ENCODE measurements at regions not wholly inside any gene's neighbourhood (a gene's known extent, or its start where the extent isn't known, plus 50 kb on each side); places are given as distances from the start of the nearest gene placed in this dataset.

- Histone ChIP-seq H3K14ac (ENCODE audit: low read length) (no peak overlapping the region), H3K36me3 (ENCODE audit: control insufficient read depth in 1 of 2, insufficient read depth in 2 of 2, low read length in 2 of 2) (no peaks in the 10 kb centered on the region), H4K12ac (ENCODE audit: low read depth, low read length) (no peak overlapping the region), H2AFZ (ENCODE audit: insufficient read depth, low read length, poor library complexity) (no peak overlapping the region), H3K4me3 (ENCODE audit: low read depth, low read length) (no peak overlapping the region), H2BK5ac (ENCODE audit: low read depth, low read length, poor library complexity) (no peak overlapping the region), H3K18ac (ENCODE audit: low read length) (no peak overlapping the region), H3K27ac (ENCODE audit: low read depth, low read length) (no peak overlapping the region), H3K27me3 (ENCODE audit: insufficient read depth, low read length) (no peaks in the 10 kb centered on the region), H4K91ac (ENCODE audit: low read depth, low read length) (no peak overlapping the region), H3K79me1 (ENCODE audit: low read length) (no peaks in the 10 kb centered on the region), H3K23ac (ENCODE audit: low read length) (no peak overlapping the region), H4K8ac (ENCODE audit: low read depth, low read length) (no peak overlapping the region), H2BK120ac (ENCODE audit: insufficient read depth, low read length, poor library complexity) (no peak overlapping the region), H3K79me2 (ENCODE audit: control insufficient read depth, insufficient read depth, low read length, poor library complexity) (no peaks in the 10 kb centered on the region), H3K4me2 (ENCODE audit: low read length) (no peak overlapping the region), H2AK5ac (ENCODE audit: low read length) (no peak overlapping the region), H3K4ac (ENCODE audit: low read depth, low read length) (no peak overlapping the region), H2BK12ac (ENCODE audit: low read length) (no peak overlapping the region), H3K9me3 (ENCODE audit: insufficient read depth, low read depth, low read length) (no peaks in the 10 kb centered on the region), H3K4me1 (ENCODE audit: control insufficient read depth in 1 of 2, insufficient read depth in 2 of 2, low read length in 2 of 2) (no peaks in the 10 kb centered on the region), H3K9ac (ENCODE audit: low read length) (no peak overlapping the region)
- no CpG with 5 or more reads among the region's 1 CpG for WGBS (ENCODE audit: extremely low coverage, insufficient coverage, insufficient read length)
- DNase-seq: no peak
Measured at GRCh38 chr7:114354306-114354705, 60.3 kb upstream of the FOXP2 start.

DNA sequence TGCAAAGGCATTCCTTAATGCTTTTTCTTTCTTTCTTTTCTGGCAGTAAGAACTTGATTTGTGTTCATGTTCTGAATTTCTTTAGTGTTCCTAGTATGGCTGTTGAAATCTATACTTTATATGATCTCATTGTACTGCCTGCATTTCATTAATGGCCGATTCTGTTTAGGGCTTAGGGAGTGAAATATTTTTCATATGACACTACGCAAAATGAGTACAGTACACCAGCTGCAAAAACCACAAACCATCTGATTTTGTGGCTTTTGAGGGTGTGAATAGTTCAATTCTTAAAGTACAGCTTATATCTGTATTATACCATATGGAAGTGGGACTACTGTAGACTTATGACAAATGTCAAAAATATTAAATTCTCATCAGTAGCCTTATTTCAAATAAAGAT lies 69.1 kb upstream of the FOXP2 start:
- Histone ChIP-seq H4K91ac (ENCODE audit: low read depth, low read length) (no peak overlapping the region), H3K18ac (ENCODE audit: low read length) (no peak overlapping the region), H3K9ac (ENCODE audit: low read length) (no peak overlapping the region), H3K14ac (ENCODE audit: low read length) (no peak overlapping the region), H2AFZ (ENCODE audit: insufficient read depth, low read length, poor library complexity) (no peak overlapping the region), H3K23ac (ENCODE audit: low read length) (no peak overlapping the region), H3K4ac (ENCODE audit: low read depth, low read length) (no peak overlapping the region), H3K4me1 (ENCODE audit: control insufficient read depth in 1 of 2, insufficient read depth in 2 of 2, low read length in 2 of 2) (no peaks in the 10 kb centered on the region), H2BK120ac (ENCODE audit: insufficient read depth, low read length, poor library complexity) (no peak overlapping the region), H2AK5ac (ENCODE audit: low read length) (no peak overlapping the region), H3K27me3 (ENCODE audit: insufficient read depth, low read length) (no peaks in the 10 kb centered on the region), H3K27ac (ENCODE audit: low read depth, low read length) (no peak overlapping the region), H3K4me2 (ENCODE audit: low read length) (no peak overlapping the region), H3K4me3 (ENCODE audit: low read depth, low read length) (no peak overlapping the region), H2BK5ac (ENCODE audit: low read depth, low read length, poor library complexity) (no peak overlapping the region), H3K9me3 (ENCODE audit: insufficient read depth, low read depth, low read length) (no peaks in the 10 kb centered on the region), H3K79me2 (ENCODE audit: control insufficient read depth, insufficient read depth, low read length, poor library complexity) (no peaks in the 10 kb centered on the region), H4K8ac (ENCODE audit: low read depth, low read length) (no peak overlapping the region), H3K79me1 (ENCODE audit: low read length) (no peaks in the 10 kb centered on the region), H4K12ac (ENCODE audit: low read depth, low read length) (no peak overlapping the region), H3K36me3 (ENCODE audit: control insufficient read depth in 1 of 2, insufficient read depth in 2 of 2, low read length in 2 of 2) (no peaks in the 10 kb centered on the region), H2BK12ac (ENCODE audit: low read length) (no peak overlapping the region)
- no peak for DNase-seq
- WGBS (ENCODE audit: extremely low coverage, insufficient coverage, insufficient read length): no CpG with 5 or more reads among the region's 2 CpGs

- Histone ChIP-seq H2BK120ac (ENCODE audit: insufficient read depth, low read length, poor library complexity) (no peak overlapping the region), H3K4me2 (ENCODE audit: low read length) (no peak overlapping the region), H3K14ac (ENCODE audit: low read length) (no peak overlapping the region), H2BK5ac (ENCODE audit: low read depth, low read length, poor library complexity) (no peak overlapping the region), H2AFZ (ENCODE audit: insufficient read depth, low read length, poor library complexity) (no peak overlapping the region), H2AK5ac (ENCODE audit: low read length) (no peak overlapping the region), H4K91ac (ENCODE audit: low read depth, low read length) (no peak overlapping the region), H3K9me3 (ENCODE audit: insufficient read depth, low read depth, low read length) (no peaks in the 10 kb centered on the region), H3K79me2 (ENCODE audit: control insufficient read depth, insufficient read depth, low read length, poor library complexity) (no peaks in the 10 kb centered on the region), H3K9ac (ENCODE audit: low read length) (no peak overlapping the region), H3K36me3 (ENCODE audit: control insufficient read depth in 1 of 2, insufficient read depth in 2 of 2, low read length in 2 of 2) (no peaks in the 10 kb centered on the region), H3K18ac (ENCODE audit: low read length) (no peak overlapping the region), H2BK12ac (ENCODE audit: low read length) (no peak overlapping the region), H4K8ac (ENCODE audit: low read depth, low read length) (no peak overlapping the region), H3K27ac (ENCODE audit: low read depth, low read length) (no peak overlapping the region), H3K4me3 (ENCODE audit: low read depth, low read length) (no peak overlapping the region), H3K4ac (ENCODE audit: low read depth, low read length) (no peak overlapping the region), H3K79me1 (ENCODE audit: low read length) (no peaks in the 10 kb centered on the region), H3K27me3 (ENCODE audit: insufficient read depth, low read length) (no peaks in the 10 kb centered on the region), H3K4me1 (ENCODE audit: control insufficient read depth in 1 of 2, insufficient read depth in 2 of 2, low read length in 2 of 2) (no peaks in the 10 kb centered on the region), H4K12ac (ENCODE audit: low read depth, low read length) (no peak overlapping the region), H3K23ac (ENCODE audit: low read length) (no peak overlapping the region)
- no peak for DNase-seq
- WGBS (ENCODE audit: extremely low coverage, insufficient coverage, insufficient read length): no CpG with 5 or more reads among the region's 9 CpGs
Measured at GRCh38 chr7:114343949-114344708, 70.5 kb upstream of the FOXP2 start.

GRCh38 chr7:114342431-114343179 lies 72.0 kb upstream of the FOXP2 start:
- H3K27ac ChIP-seq (ENCODE audit: low read depth, low read length): no peak overlapping the region
- H2BK120ac ChIP-seq (ENCODE audit: insufficient read depth, low read length, poor library complexity): no peak overlapping the region
- no peak overlapping the region for H3K23ac ChIP-seq (ENCODE audit: low read length)
- no peaks in the 10 kb centered on the region for H3K79me2 ChIP-seq (ENCODE audit: control insufficient read depth, insufficient read depth, low read length, poor library complexity)
- no peak overlapping the region for H3K4me3 ChIP-seq (ENCODE audit: low read depth, low read length)
- H3K18ac ChIP-seq (ENCODE audit: low read length): no peak overlapping the region
- no CpG with 5 or more reads among the region's 1 CpG for WGBS (ENCODE audit: extremely low coverage, insufficient coverage, insufficient read length)
- no peak overlapping the region for H3K4ac ChIP-seq (ENCODE audit: low read depth, low read length)
- H2AFZ ChIP-seq (ENCODE audit: insufficient read depth, low read length, poor library complexity): no peak overlapping the region
- H3K79me1 ChIP-seq (ENCODE audit: low read length): no peaks in the 10 kb centered on the region
- no peak overlapping the region for H4K91ac ChIP-seq (ENCODE audit: low read depth, low read length)
- no peaks in the 10 kb centered on the region for H3K9me3 ChIP-seq (ENCODE audit: insufficient read depth, low read depth, low read length)
- H2BK12ac ChIP-seq (ENCODE audit: low read length): no peak overlapping the region
- H4K8ac ChIP-seq (ENCODE audit: low read depth, low read length): no peak overlapping the region
- no peak overlapping the region for H3K4me2 ChIP-seq (ENCODE audit: low read length)
- DNase-seq: no peak
- H3K4me1 ChIP-seq (ENCODE audit: control insufficient read depth in 1 of 2, insufficient read depth in 2 of 2, low read length in 2 of 2): no peaks in the 10 kb centered on the region
- no peak overlapping the region for H3K14ac ChIP-seq (ENCODE audit: low read length)
- no peaks in the 10 kb centered on the region for H3K36me3 ChIP-seq (ENCODE audit: control insufficient read depth in 1 of 2, insufficient read depth in 2 of 2, low read length in 2 of 2)
- H3K27me3 ChIP-seq (ENCODE audit: insufficient read depth, low read length): no peaks in the 10 kb centered on the region
- no peak overlapping the region for H2AK5ac ChIP-seq (ENCODE audit: low read length)
- no peak overlapping the region for H4K12ac ChIP-seq (ENCODE audit: low read depth, low read length)
- H2BK5ac ChIP-seq (ENCODE audit: low read depth, low read length, poor library complexity): no peak overlapping the region
- no peak overlapping the region for H3K9ac ChIP-seq (ENCODE audit: low read length)
